ENCODE measurements at regions not wholly inside any gene's neighbourhood (a gene's known extent, or its start where the extent isn't known, plus 50 kb on each side); places are given as distances from the start of the nearest gene placed in this dataset.

- TF ChIP-seq CTCF (IDR thresholded peaks at IDR 0.05 in 2 of 3, conservative IDR thresholded peaks at IDR 0.05 in 1 of 3; ENCODE audit: control insufficient read depth in 2 of 3, extremely low read depth in 1 of 3, insufficient read depth in 1 of 3, low read depth in 3 of 3, low read length in 3 of 3) = no peak
- no peak for TF ChIP-seq POLR2AphosphoS2 (IDR thresholded peaks at IDR 0.05; ENCODE audit: low read depth, low read length)
These were observed 74.8 kb upstream of the PSMD7 start for GRCh38 chr16:74221828-74222227.
